ENCODE measurements at regions not wholly inside any gene's neighbourhood (a gene's known extent, or its start where the extent isn't known, plus 50 kb on each side); places are given as distances from the start of the nearest gene placed in this dataset.

DNA sequence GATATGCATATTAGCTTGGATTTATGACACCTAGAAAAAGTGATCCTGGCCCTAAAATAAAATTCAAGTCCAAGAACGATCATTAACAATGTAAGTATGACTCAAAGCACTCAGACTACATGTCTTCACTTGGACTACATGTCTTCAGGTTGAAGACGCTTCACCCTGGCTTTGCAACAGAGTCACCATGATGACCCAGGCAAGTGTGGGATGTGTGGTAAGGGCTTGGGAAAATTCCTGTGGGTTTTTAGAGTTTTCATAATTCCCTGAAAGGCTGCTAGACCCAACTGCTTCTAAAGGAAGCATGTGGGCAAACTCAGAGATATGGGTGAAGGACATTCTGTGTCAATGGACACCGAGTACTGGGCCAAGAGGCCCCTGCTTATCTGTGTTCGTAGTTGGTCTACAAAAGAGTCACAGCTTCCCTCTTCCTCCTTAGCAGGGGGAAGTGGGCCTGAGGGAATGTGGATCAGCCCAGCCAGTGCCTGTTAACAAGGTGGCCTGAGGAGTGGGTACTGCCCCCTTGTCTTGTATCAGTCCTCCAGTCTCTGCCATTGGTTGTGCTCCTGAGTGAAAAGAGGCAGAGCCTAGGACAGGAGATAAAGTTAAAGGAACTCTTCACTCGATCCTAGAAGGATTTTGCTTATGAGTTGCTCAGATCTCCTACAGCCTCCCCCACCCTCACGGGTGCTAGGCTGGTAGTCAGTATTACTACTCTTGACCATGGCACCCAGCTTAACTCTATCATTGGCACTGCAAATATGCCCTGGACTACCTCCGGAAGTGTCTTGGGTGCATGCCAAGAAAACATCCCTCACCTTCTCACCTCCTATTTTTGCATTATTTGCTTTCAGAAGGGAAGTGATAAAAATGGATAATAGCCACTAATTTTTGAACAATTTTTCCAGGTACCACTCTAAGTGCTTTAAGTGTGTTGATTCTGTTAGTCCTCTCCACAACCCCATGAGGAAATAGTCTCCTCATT is 406.3 kb downstream of the COG6 start:
- TF ChIP-seq GATA2 (IDR thresholded peaks at IDR 0.05; ENCODE audit: low read depth, low read length) (no peak), GATA3 (IDR thresholded peaks at IDR 0.05; ENCODE audit: low read depth, low read length) (no peak)

Data from SH-SY5Y (cell line).